BJ (cell line): ENCODE measurements at regions not wholly inside any gene's neighbourhood (a gene's known extent, or its start where the extent isn't known, plus 50 kb on each side); places are given as distances from the start of the nearest gene placed in this dataset.

ENCODE experiments used
- CTCF ChIA-PET: fragments of 350-600 bp; formaldehyde crosslinking; extraction: SDS; loops from one replicate; lab custom pipeline; 2021; ENCODE audit warnings: antibody characterized with exemption, inconsistent platforms; lab: Yijun Ruan, JAX
- POLR2A ChIA-PET: fragments of 300-600 bp; sonication (Branson Sonifier 250); formaldehyde crosslinking; extraction: SDS; loops from one replicate; lab custom pipeline; 2021; ENCODE audit warnings: antibody characterized with exemption; lab: Charles Lee
- DNase-seq: peaks from one replicate; pipeline ENCODE4 v3.0.0-alpha.2; 2011; ENCODE audit warnings: low read depth
- H3K27me3 ChIP-seq: 2 replicates; pipeline ENCODE4 v1.6.0; 2011; ENCODE audit warnings: low read length; ENCODE audit not compliant: control insufficient read depth, insufficient read depth
- H3K36me3 ChIP-seq: 2 replicates; pipeline ENCODE4 v1.5.1; 2011; ENCODE audit warnings: low read length; ENCODE audit not compliant: control insufficient read depth, insufficient read depth
- H3K4me3 ChIP-seq: 2 replicates; pipeline ENCODE4 v1.5.1; 2011; ENCODE audit warnings: low read depth, mild to moderate bottlenecking, control low read depth, low read length
- CTCF ChIP-seq: IDR thresholded peaks from 2 replicates; pipeline ENCODE4 v1.5.1; 2011; ENCODE audit warnings: low read depth, mild to moderate bottlenecking, control low read depth, inconsistent platforms, low read length, moderate library complexity; ENCODE audit not compliant: insufficient read depth

DNA sequence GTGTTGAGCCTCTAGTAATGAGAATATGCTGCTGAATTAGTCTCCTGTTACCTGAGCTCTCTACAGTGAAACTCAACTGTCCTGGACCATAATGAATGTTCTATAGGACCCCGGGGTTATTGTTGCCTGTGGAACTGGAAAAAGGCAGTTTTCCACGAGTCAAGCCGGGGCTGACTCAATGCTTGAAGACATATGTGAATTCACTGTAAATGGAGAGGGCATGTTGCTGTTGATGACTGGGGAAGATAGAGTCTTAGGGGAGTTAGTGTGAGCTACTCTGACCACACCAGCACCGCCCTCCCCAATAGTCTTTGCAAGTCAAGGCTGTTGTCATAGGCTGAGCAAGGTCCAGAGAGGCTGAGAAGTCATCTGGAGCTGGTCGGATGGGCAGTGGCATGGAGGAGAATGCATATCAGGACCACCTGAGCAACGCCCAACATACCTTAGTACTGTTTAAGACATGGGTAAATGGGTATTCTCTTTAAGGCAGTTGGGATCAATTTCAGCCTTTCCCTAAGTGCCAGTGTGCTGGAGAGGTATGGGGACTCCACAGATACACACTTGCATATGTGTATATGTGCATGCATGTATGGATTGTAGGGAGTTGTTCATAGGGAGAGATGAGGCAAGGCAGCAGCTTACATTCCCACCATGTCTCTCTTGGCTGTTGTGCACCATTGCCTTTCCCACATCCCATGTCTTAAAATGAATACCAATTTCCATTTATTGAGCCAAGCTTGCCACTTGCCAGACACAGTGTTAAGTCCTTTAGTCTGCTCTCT is 230.1 kb upstream of the NAV2 start:
- ChIA-PET CTCF (interaction anchor here (0.9 to 1.2 kb wide), 2 partner anchors 8 to 10 kb away, joined by 3 read pairs; no protein-coding TSS in a partner anchor), POLR2A (no interaction called here)
- H3K36me3 ChIP-seq = no peaks in the 10 kb centered on the region
- H3K4me3 ChIP-seq = no peak overlapping the region
- H3K27me3 ChIP-seq = peaks cover 17% of the 10 kb centered on the region
- DNase-seq = no peak
- no peak for TF ChIP-seq CTCF

- Histone ChIP-seq H3K4me3 (no peak overlapping the region), H3K27me3 (peaks cover 19% of the 10 kb centered on the region), H3K36me3 (no peaks in the 10 kb centered on the region)
- TF ChIP-seq CTCF = no peak
- no peak for DNase-seq
- ChIA-PET POLR2A (no interaction called here), CTCF (no interaction called here)
These were observed 232.1 kb upstream of the NAV2 start for GRCh38 chr11:19480540-19480939.

DNA sequence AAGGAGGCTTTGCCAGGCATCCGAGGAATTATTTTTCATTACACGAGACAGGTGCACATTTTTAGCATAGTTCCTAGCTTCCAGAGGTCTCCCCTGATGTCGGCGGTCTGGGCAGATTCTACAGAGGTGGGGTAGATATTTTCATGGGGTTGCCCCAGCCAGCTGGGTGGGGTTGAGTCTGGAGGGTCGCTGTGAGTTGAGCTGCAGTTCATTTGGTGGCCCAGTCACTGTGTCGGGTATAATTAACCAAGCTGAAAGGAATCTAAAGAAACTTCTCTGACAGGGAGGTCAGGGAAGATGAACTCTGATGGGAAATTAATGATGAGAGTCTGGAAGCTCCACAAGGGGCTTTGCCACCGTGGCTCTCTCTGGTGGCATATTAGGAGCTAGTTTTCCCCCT is 233.7 kb upstream of the NAV2 start:
- CTCF ChIA-PET = no interaction called here
- Histone ChIP-seq H3K4me3 (no peak overlapping the region), H3K27me3 (peaks cover 21% of the 10 kb centered on the region), H3K36me3 (no peaks in the 10 kb centered on the region)
- POLR2A ChIA-PET = no interaction called here
- DNase-seq = no peak
- no peak for TF ChIP-seq CTCF

GRCh38 chr11:19474954-19475721 is 234.4 kb upstream of the E2F8 start:
- DNase-seq = no peak
- Histone ChIP-seq H3K36me3 (no peaks in the 10 kb centered on the region), H3K4me3 (no peak overlapping the region), H3K27me3 (peaks cover 21% of the 10 kb centered on the region)
- ChIA-PET CTCF (no interaction called here), POLR2A (no interaction called here)
- TF ChIP-seq CTCF = no peak

DNA sequence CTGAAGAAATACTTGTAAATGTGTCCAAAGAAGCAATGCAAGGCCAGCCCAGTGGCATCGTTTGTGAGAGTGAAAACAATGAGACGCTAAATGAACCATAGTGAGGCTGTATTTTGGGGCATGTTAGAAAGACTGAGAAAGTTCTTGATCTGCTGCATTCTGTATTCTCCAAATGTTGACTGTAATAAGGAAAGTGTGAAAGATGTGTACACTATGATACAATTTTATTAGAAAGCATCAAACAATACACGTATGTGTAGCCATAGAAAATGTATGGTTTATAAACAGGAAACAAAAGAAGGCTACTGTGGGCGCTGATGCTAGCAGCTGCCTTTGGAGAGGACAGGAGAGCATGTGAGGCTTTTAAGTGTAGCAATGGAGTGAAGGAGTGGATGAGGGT is 233.5 kb upstream of the E2F8 start:
- no peak for TF ChIP-seq CTCF
- ChIA-PET CTCF (no interaction called here), POLR2A (no interaction called here)
- no peak for DNase-seq
- H3K4me3 ChIP-seq = no peak overlapping the region
- H3K36me3 ChIP-seq = no peaks in the 10 kb centered on the region
- H3K27me3 ChIP-seq = peaks cover 16% of the 10 kb centered on the region
